Activated naive CD4-positive, alpha-beta T cell treated with anti-CD3 and anti-CD28 coated beads, Interleukin-2, amount 50 U/mL, for 24 hours (primary cell): ENCODE measurements at regions not wholly inside any gene's neighbourhood (a gene's known extent, or its start where the extent isn't known, plus 50 kb on each side); places are given as distances from the start of the nearest gene placed in this dataset.
A peak's percentile ranks its signal among the peaks of the same experiment; 100 is the strongest.
"Not testable (repeated sequence)": the region's sequence is repeated elsewhere in the genome, so short reads cannot be mapped to it uniquely, and the experiment has no call there.

Source experiments
- H3K27ac Mint-ChIP-seq: one replicate; pipeline ENCODE4 v1.8.0; 2021; ENCODE audit warnings: mild to moderate bottlenecking, mixed read lengths
- H3K27me3 Mint-ChIP-seq: one replicate; pipeline ENCODE4 v1.8.0; 2021; ENCODE audit warnings: mixed read lengths
- H3K36me3 Mint-ChIP-seq: one replicate; pipeline ENCODE4 v1.8.0; 2021; ENCODE audit warnings: mixed read lengths
- H3K4me1 Mint-ChIP-seq: one replicate; pipeline ENCODE4 v1.8.0; 2021; ENCODE audit warnings: mixed read lengths
- H3K4me3 Mint-ChIP-seq: one replicate; pipeline ENCODE4 v1.8.0; 2021; ENCODE audit warnings: mild to moderate bottlenecking, mixed read lengths
- H3K9me3 Mint-ChIP-seq: one replicate; pipeline ENCODE4 v1.8.0; 2021; ENCODE audit warnings: mixed read lengths

GRCh38 chr4:112708772-112709171 lies 71.8 kb downstream of the LARP7 start:
- Mint-ChIP-seq H3K27me3 (peaks cover 33% of the 10 kb centered on the region), H3K27ac (no peak overlapping the region), H3K9me3 (no peaks in the 10 kb centered on the region), H3K36me3 (no peaks in the 10 kb centered on the region), H3K4me3 (no peak overlapping the region), H3K4me1 (peaks cover 21% of the 10 kb centered on the region)

GRCh38 chr4:112714922-112715901 lies 78.3 kb downstream of the LARP7 start:
- Mint-ChIP-seq H3K9me3 (no peaks in the 10 kb centered on the region), H3K4me1 (no peaks in the 10 kb centered on the region), H3K27me3 (peaks cover 4% of the 10 kb centered on the region), H3K36me3 (no peaks in the 10 kb centered on the region), H3K4me3 (no peak overlapping the region), H3K27ac (no peak overlapping the region)

- Mint-ChIP-seq H3K4me3 (no peak overlapping the region), H3K9me3 (no peaks in the 10 kb centered on the region), H3K4me1 (no peaks in the 10 kb centered on the region), H3K27ac (no peak overlapping the region), H3K36me3 (no peaks in the 10 kb centered on the region), H3K27me3 (peaks cover 15% of the 10 kb centered on the region)
These were observed 80.9 kb downstream of the LARP7 start for GRCh38 chr4:112717856-112718255.

GRCh38 chr4:112721627-112722026 lies 84.7 kb downstream of the LARP7 start:
- Mint-ChIP-seq H3K4me3 (no peak overlapping the region), H3K27ac (no peak overlapping the region), H3K4me1 (no peaks in the 10 kb centered on the region), H3K27me3 (peaks cover 19% of the 10 kb centered on the region), H3K9me3 (no peaks in the 10 kb centered on the region), H3K36me3 (no peaks in the 10 kb centered on the region)

GRCh38 chr4:112726041-112726440 lies 89.1 kb downstream of the LARP7 start:
- Mint-ChIP-seq H3K27me3 (peaks cover 13% of the 10 kb centered on the region), H3K9me3 (no peaks in the 10 kb centered on the region), H3K4me1 (no peaks in the 10 kb centered on the region), H3K27ac (no peak overlapping the region), H3K4me3 (no peak overlapping the region), H3K36me3 (no peaks in the 10 kb centered on the region)

- H3K36me3 Mint-ChIP-seq, H3K27me3 Mint-ChIP-seq, H3K4me3 Mint-ChIP-seq, H3K27ac Mint-ChIP-seq, H3K9me3 Mint-ChIP-seq, H3K4me1 Mint-ChIP-seq: not testable (repeated sequence)
These were observed 90.8 kb downstream of the LARP7 start for GRCh38 chr4:112727728-112728127.

GRCh38 chr4:112731715-112732114 lies 94.8 kb downstream of the LARP7 start:
- no peaks in the 10 kb centered on the region for H3K27me3 Mint-ChIP-seq
- H3K4me1 Mint-ChIP-seq, result peaks cover 5% of the 10 kb centered on the region
- H3K27ac Mint-ChIP-seq, result no peak overlapping the region
- H3K36me3 Mint-ChIP-seq, result no peaks in the 10 kb centered on the region
- no peaks in the 10 kb centered on the region for H3K9me3 Mint-ChIP-seq
- no peak overlapping the region for H3K4me3 Mint-ChIP-seq

GRCh38 chr4:112732142-112732541 lies 95.2 kb downstream of the LARP7 start:
- H3K27me3 Mint-ChIP-seq, result no peaks in the 10 kb centered on the region
- no peaks in the 10 kb centered on the region for H3K36me3 Mint-ChIP-seq
- no peaks in the 10 kb centered on the region for H3K9me3 Mint-ChIP-seq
- H3K4me1 Mint-ChIP-seq, result peaks cover 5% of the 10 kb centered on the region
- no peak overlapping the region for H3K4me3 Mint-ChIP-seq
- no peak overlapping the region for H3K27ac Mint-ChIP-seq

- Mint-ChIP-seq H3K9me3 (no peaks in the 10 kb centered on the region), H3K36me3 (no peaks in the 10 kb centered on the region), H3K27me3 (no peaks in the 10 kb centered on the region), H3K27ac (peak overlapping the region; percentile 0), H3K4me1 (peaks cover 5% of the 10 kb centered on the region), H3K4me3 (no peak overlapping the region)
These were observed 98.6 kb downstream of the LARP7 start for GRCh38 chr4:112735474-112735951.

- H3K36me3 Mint-ChIP-seq, result no peaks in the 10 kb centered on the region
- H3K4me1 Mint-ChIP-seq, result peaks cover 5% of the 10 kb centered on the region
- no peaks in the 10 kb centered on the region for H3K9me3 Mint-ChIP-seq
- no peak overlapping the region for H3K27ac Mint-ChIP-seq
- no peak overlapping the region for H3K4me3 Mint-ChIP-seq
- no peaks in the 10 kb centered on the region for H3K27me3 Mint-ChIP-seq
These were observed 99.8 kb downstream of the LARP7 start for GRCh38 chr4:112736718-112737135.

GRCh38 chr4:112739442-112739841 lies 102.5 kb downstream of the LARP7 start:
- peaks cover 5% of the 10 kb centered on the region for H3K4me1 Mint-ChIP-seq
- no peaks in the 10 kb centered on the region for H3K9me3 Mint-ChIP-seq
- no peaks in the 10 kb centered on the region for H3K36me3 Mint-ChIP-seq
- H3K27ac Mint-ChIP-seq, result no peak overlapping the region
- H3K4me3 Mint-ChIP-seq, result no peak overlapping the region
- no peaks in the 10 kb centered on the region for H3K27me3 Mint-ChIP-seq

- peaks cover 5% of the 10 kb centered on the region for H3K27me3 Mint-ChIP-seq
- no peak overlapping the region for H3K27ac Mint-ChIP-seq
- H3K4me3 Mint-ChIP-seq, result no peak overlapping the region
These were observed 110.1 kb downstream of the LARP7 start for GRCh38 chr4:112747036-112747435.

GRCh38 chr4:112748352-112748878 lies 111.5 kb downstream of the LARP7 start:
- no peaks in the 10 kb centered on the region for H3K36me3 Mint-ChIP-seq
- no peak overlapping the region for H3K4me3 Mint-ChIP-seq
- H3K4me1 Mint-ChIP-seq, result no peaks in the 10 kb centered on the region
- no peaks in the 10 kb centered on the region for H3K9me3 Mint-ChIP-seq
- H3K27ac Mint-ChIP-seq, result no peak overlapping the region
- H3K27me3 Mint-ChIP-seq, result peaks cover 5% of the 10 kb centered on the region

More at GRCh38 chr4:112747036-112747435, 110.1 kb downstream of the LARP7 start:
- no peaks in the 10 kb centered on the region for H3K9me3 Mint-ChIP-seq
- no peaks in the 10 kb centered on the region for H3K36me3 Mint-ChIP-seq
- H3K4me1 Mint-ChIP-seq, result no peaks in the 10 kb centered on the region

GRCh38 chr4:112750749-112751148 lies 113.8 kb downstream of the LARP7 start:
- H3K27me3 Mint-ChIP-seq, H3K36me3 Mint-ChIP-seq, H3K4me3 Mint-ChIP-seq, H3K4me1 Mint-ChIP-seq, H3K27ac Mint-ChIP-seq, H3K9me3 Mint-ChIP-seq: not testable (repeated sequence)

GRCh38 chr4:112751447-112751846 lies 114.5 kb downstream of the LARP7 start:
- H3K36me3 Mint-ChIP-seq, result no peaks in the 10 kb centered on the region
- H3K9me3 Mint-ChIP-seq, result no peaks in the 10 kb centered on the region
- no peak overlapping the region for H3K27ac Mint-ChIP-seq
- H3K4me1 Mint-ChIP-seq, result no peaks in the 10 kb centered on the region
- peaks cover 2% of the 10 kb centered on the region for H3K27me3 Mint-ChIP-seq
- H3K4me3 Mint-ChIP-seq, result no peak overlapping the region

- Mint-ChIP-seq H3K4me1 (no peaks in the 10 kb centered on the region), H3K27ac (no peak overlapping the region), H3K27me3 (peaks cover 2% of the 10 kb centered on the region), H3K9me3 (no peaks in the 10 kb centered on the region), H3K36me3 (no peaks in the 10 kb centered on the region), H3K4me3 (no peak overlapping the region)
These were observed 115.1 kb downstream of the LARP7 start for GRCh38 chr4:112752061-112752460.
